ENCODE measurements at regions not wholly inside any gene's neighbourhood (a gene's known extent, or its start where the extent isn't known, plus 50 kb on each side); places are given as distances from the start of the nearest gene placed in this dataset.

GRCh38 chr12:42859612-42860011 is 270.1 kb upstream of the PRICKLE1 start:
- Histone ChIP-seq H3K27me3 (ENCODE audit: insufficient read depth, low read length) (no peaks in the 10 kb centered on the region), H3K36me3 (ENCODE audit: control insufficient read depth in 1 of 2, insufficient read depth in 2 of 2, low read length in 2 of 2) (no peaks in the 10 kb centered on the region), H3K9ac (ENCODE audit: low read length) (no peak overlapping the region), H3K9me3 (ENCODE audit: control insufficient read depth in 1 of 2, insufficient read depth in 1 of 2, low read depth in 1 of 2, low read length in 2 of 2) (no peaks in the 10 kb centered on the region), H3K9me2 (ENCODE audit: insufficient read depth) (no peaks in the 10 kb centered on the region), H2AFZ (ENCODE audit: low read depth, low read length, poor library complexity, severe bottlenecking) (no peak overlapping the region), H3K79me2 (ENCODE audit: insufficient read depth, low read length) (no peaks in the 10 kb centered on the region), H4K20me1 (ENCODE audit: insufficient read depth) (no peaks in the 10 kb centered on the region), H3K27ac (ENCODE audit: low read depth, low read length) (no peak overlapping the region), H3K4me3 (replicated peaks in 1 of 2; ENCODE audit: low read depth in 1 of 2, low read length in 2 of 2) (no peak overlapping the region), H3K4me1 (ENCODE audit: control insufficient read depth in 1 of 2, insufficient read depth in 2 of 2, low read length in 2 of 2) (no peaks in the 10 kb centered on the region), H3K4me2 (ENCODE audit: low read length) (no peak overlapping the region)
- no TSS peak for BruUV-seq (replicated peaks)
- ChIA-PET RAD21 (ENCODE audit: low non-redundant PET in 1 of 2, low total read pairs in 2 of 2, uncharacterized antibody in 2 of 2, unreplicated experiment in 2 of 2) (no interaction called here), CTCF (no interaction called here), POLR2A (interaction anchor here (0.6 kb wide), 1 partner anchor 21 kb away, joined by 3 read pairs; no protein-coding TSS in a partner anchor)
- intact Hi-C loops (cut with micrococcal nuclease) = no loop called here
- no peak for DNase-seq (ENCODE audit: low read depth, low spot score)
- TF ChIP-seq MAX (IDR thresholded peaks at IDR 0.05) (no peak), REST (IDR thresholded peaks at IDR 0.05; ENCODE audit: low read depth) (no peak), EZH2 (IDR thresholded peaks at IDR 0.05) (no peak)
- no peak for ATAC-seq

GRCh38 chr12:42857106-42857505 is 267.6 kb upstream of the PRICKLE1 start:
- Histone ChIP-seq H3K4me1 (ENCODE audit: control insufficient read depth in 1 of 2, insufficient read depth in 2 of 2, low read length in 2 of 2) (no peaks in the 10 kb centered on the region), H3K9me3 (ENCODE audit: control insufficient read depth in 1 of 2, insufficient read depth in 1 of 2, low read depth in 1 of 2, low read length in 2 of 2) (no peaks in the 10 kb centered on the region), H3K27ac (ENCODE audit: low read depth, low read length) (no peak overlapping the region), H3K4me2 (ENCODE audit: low read length) (no peak overlapping the region), H3K79me2 (ENCODE audit: insufficient read depth, low read length) (no peaks in the 10 kb centered on the region), H4K20me1 (ENCODE audit: insufficient read depth) (no peaks in the 10 kb centered on the region), H3K9ac (ENCODE audit: low read length) (no peak overlapping the region), H3K4me3 (replicated peaks in 1 of 2; ENCODE audit: low read depth in 1 of 2, low read length in 2 of 2) (no peak overlapping the region), H3K27me3 (ENCODE audit: insufficient read depth, low read length) (no peaks in the 10 kb centered on the region), H3K36me3 (ENCODE audit: control insufficient read depth in 1 of 2, insufficient read depth in 2 of 2, low read length in 2 of 2) (no peaks in the 10 kb centered on the region), H2AFZ (ENCODE audit: low read depth, low read length, poor library complexity, severe bottlenecking) (no peak overlapping the region), H3K9me2 (ENCODE audit: insufficient read depth) (no peaks in the 10 kb centered on the region)
- ChIA-PET CTCF (no interaction called here), POLR2A (no interaction called here), RAD21 (ENCODE audit: low non-redundant PET in 1 of 2, low total read pairs in 2 of 2, uncharacterized antibody in 2 of 2, unreplicated experiment in 2 of 2) (no interaction called here)
- intact Hi-C loops (cut with micrococcal nuclease) = no loop called here
- ATAC-seq (no peak), DNase-seq (ENCODE audit: low read depth, low spot score) (no peak)
- no TSS peak for BruUV-seq (replicated peaks)
- TF ChIP-seq MAX (IDR thresholded peaks at IDR 0.05) (no peak), CBX3 (IDR thresholded peaks at IDR 0.05; ENCODE audit: low read depth) (no peak), ZFX (IDR thresholded peaks at IDR 0.05) (no peak), SP1 (IDR thresholded peaks at IDR 0.05; ENCODE audit: low read depth) (no peak), CEBPB (IDR thresholded peaks at IDR 0.05; ENCODE audit: low read depth) (no peak), POLR2A (IDR thresholded peaks at IDR 0.05; ENCODE audit: borderline replicate concordance, extremely low read depth, insufficient read depth, insufficient read length) (no peak), ZBTB33 (IDR thresholded peaks at IDR 0.05; ENCODE audit: extremely low read depth, insufficient replicate concordance, low read length) (no peak), ELF1 (IDR thresholded peaks at IDR 0.05; ENCODE audit: borderline replicate concordance, low read depth) (no peak), JUND (IDR thresholded peaks at IDR 0.05) (no peak)
